Ishikawa (cell line): ENCODE measurements at regions not wholly inside any gene's neighbourhood (a gene's known extent, or its start where the extent isn't known, plus 50 kb on each side); places are given as distances from the start of the nearest gene placed in this dataset.

Experiments used
- CEBPB ChIP-seq: IDR thresholded peaks from 2 replicates; pipeline ENCODE4 v1.6.1; 2012
- CREB1 ChIP-seq: IDR thresholded peaks from 2 replicates; pipeline ENCODE4 v1.6.1; 2012; ENCODE audit warnings: low read depth
- EGR1 ChIP-seq: IDR thresholded peaks from 2 replicates; pipeline ENCODE4 v1.6.1; 2012
- EP300 ChIP-seq: IDR thresholded peaks from 2 replicates; pipeline ENCODE4 v1.6.1; 2012; ENCODE audit warnings: borderline replicate concordance
- FOXM1 ChIP-seq: IDR thresholded peaks from 2 replicates; pipeline ENCODE4 v1.6.1; 2012; ENCODE audit warnings: low read depth, borderline replicate concordance
- NFIC ChIP-seq: IDR thresholded peaks from 2 replicates; pipeline ENCODE4 v1.6.1; 2012
- RAD21 ChIP-seq: IDR thresholded peaks from 2 replicates; pipeline ENCODE4 v1.6.1; 2012; ENCODE audit warnings: low read depth
- TAF1 ChIP-seq: IDR thresholded peaks from 2 replicates; pipeline ENCODE4 v1.6.1; 2012; ENCODE audit warnings: low read depth, mild to moderate bottlenecking
- TCF12 ChIP-seq: IDR thresholded peaks from 2 replicates; pipeline ENCODE4 v1.6.1; 2012; ENCODE audit warnings: low read depth
- TEAD4 ChIP-seq: IDR thresholded peaks from 2 replicates; pipeline ENCODE4 v1.6.1; 2012
- USF1 ChIP-seq: IDR thresholded peaks from 2 replicates; pipeline ENCODE4 v1.6.1; 2012
- YY1 ChIP-seq: IDR thresholded peaks from 2 replicates; pipeline ENCODE4 v1.6.1; 2012; ENCODE audit warnings: low read depth
- ZBTB7A ChIP-seq: IDR thresholded peaks from 2 replicates; pipeline ENCODE4 v1.6.1; 2012; ENCODE audit warnings: low read depth
- TF ChIP-seq, protein P1 (sequence below): IDR thresholded peaks from 2 replicates; pipeline ENCODE4 v1.6.1; 2012; ENCODE audit warnings: low read depth, mild to moderate bottlenecking
- TF ChIP-seq, protein P2 (sequence below): IDR thresholded peaks from 2 replicates; pipeline ENCODE4 v1.6.1; 2012

DNA sequence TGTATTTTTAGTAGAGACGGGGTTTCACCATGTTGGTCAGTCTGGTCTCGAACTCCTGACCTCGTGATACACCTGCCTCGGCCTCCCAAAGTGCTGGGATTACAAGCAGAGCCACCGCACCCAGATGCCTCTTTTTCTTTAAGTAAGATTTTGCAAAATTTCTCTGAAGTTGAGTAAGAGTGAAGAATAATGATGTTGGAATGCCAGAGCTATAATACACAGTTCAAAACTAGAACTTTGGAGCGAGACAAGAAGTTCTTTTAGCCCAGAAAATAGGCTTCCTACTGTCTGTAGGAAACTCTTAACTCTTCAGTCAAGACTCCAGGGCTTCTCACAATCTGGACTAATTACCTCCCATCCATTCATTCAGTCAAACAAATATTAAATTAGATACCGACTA is 51.4 kb downstream of the MARCHF4 start:
- TF ChIP-seq TEAD4: no peak
- TF ChIP-seq RAD21: no peak
- TF ChIP-seq, protein P1, sequence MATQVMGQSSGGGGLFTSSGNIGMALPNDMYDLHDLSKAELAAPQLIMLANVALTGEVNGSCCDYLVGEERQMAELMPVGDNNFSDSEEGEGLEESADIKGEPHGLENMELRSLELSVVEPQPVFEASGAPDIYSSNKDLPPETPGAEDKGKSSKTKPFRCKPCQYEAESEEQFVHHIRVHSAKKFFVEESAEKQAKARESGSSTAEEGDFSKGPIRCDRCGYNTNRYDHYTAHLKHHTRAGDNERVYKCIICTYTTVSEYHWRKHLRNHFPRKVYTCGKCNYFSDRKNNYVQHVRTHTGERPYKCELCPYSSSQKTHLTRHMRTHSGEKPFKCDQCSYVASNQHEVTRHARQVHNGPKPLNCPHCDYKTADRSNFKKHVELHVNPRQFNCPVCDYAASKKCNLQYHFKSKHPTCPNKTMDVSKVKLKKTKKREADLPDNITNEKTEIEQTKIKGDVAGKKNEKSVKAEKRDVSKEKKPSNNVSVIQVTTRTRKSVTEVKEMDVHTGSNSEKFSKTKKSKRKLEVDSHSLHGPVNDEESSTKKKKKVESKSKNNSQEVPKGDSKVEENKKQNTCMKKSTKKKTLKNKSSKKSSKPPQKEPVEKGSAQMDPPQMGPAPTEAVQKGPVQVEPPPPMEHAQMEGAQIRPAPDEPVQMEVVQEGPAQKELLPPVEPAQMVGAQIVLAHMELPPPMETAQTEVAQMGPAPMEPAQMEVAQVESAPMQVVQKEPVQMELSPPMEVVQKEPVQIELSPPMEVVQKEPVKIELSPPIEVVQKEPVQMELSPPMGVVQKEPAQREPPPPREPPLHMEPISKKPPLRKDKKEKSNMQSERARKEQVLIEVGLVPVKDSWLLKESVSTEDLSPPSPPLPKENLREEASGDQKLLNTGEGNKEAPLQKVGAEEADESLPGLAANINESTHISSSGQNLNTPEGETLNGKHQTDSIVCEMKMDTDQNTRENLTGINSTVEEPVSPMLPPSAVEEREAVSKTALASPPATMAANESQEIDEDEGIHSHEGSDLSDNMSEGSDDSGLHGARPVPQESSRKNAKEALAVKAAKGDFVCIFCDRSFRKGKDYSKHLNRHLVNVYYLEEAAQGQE: no peak

- TF ChIP-seq EGR1: no peak
- no peak for TF ChIP-seq FOXM1
- no peak for TF ChIP-seq CREB1
- no peak for TF ChIP-seq TAF1
- TF ChIP-seq, protein P2, sequence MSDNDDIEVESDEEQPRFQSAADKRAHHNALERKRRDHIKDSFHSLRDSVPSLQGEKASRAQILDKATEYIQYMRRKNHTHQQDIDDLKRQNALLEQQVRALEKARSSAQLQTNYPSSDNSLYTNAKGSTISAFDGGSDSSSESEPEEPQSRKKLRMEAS: no peak
- no peak for TF ChIP-seq EP300
Measured at GRCh38 chr2:216319771-216320170, 52.5 kb downstream of the MARCHF4 start.

DNA sequence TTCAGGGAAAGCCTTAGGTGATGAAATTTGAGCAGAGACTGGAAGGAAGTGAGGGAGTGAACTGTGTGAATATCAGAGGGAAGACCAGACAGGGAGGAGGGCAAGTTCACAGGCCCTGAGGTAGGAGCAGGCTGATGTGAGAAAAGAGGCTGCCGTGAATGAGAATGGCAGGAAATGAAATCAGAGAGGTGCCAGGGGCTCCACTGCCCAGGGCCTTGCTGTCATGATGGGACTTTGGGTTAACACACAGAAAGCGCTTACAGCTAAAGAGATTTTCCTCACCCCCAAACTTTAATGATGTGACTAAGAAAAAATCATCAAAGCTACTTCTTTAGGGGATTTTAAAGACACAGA is 53.8 kb downstream of the MARCHF4 start:
- no peak for TF ChIP-seq EGR1
- TF ChIP-seq ZBTB7A: no peak
- TF ChIP-seq EP300: no peak
- TF ChIP-seq TAF1: no peak
- TF ChIP-seq YY1: no peak
- TF ChIP-seq, protein P2: no peak
- no peak for TF ChIP-seq FOXM1
- TF ChIP-seq RAD21: no peak
- TF ChIP-seq CREB1: no peak
- TF ChIP-seq NFIC: no peak
- TF ChIP-seq CEBPB: no peak
- no peak for TF ChIP-seq USF1
- TF ChIP-seq TEAD4: no peak
- no peak for TF ChIP-seq TCF12

DNA sequence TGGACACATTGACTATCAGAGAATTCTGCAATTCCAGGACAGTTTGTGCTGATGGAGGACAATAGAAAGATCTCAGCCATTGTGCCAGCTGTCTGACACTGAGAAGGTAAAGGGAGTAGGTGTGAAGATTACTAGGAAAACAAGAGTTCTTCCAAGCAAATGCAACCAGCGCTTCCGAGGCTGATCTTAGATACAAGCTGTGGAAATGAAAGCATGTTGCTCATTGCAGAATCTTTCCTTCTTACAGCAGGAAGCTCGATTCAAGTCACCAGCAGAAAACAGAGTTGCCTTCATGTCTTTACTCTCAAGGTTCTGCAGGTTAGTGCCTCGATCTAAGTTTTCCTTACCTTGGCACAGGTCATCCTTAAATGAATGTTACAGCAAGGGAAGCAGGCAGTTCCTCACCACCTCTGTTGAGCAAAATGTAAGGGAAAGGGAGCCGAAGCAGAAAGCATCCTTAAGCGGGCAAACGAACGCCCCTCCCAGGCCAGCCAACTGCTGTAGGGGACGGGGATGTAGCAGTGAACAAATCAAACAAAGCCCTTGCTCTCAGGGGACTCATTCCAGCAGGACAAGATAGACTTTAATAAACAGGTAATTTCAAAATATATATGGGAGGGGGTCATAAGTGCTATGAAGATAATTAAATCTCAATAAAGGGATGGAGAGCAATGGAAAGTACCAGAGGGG is 54.3 kb downstream of the MARCHF4 start:
- TF ChIP-seq TAF1 (no peak), EP300 (no peak), YY1 (no peak), CEBPB (no peak), FOXM1 (no peak), NFIC (no peak), TCF12 (no peak), CREB1 (no peak), USF1 (no peak), RAD21 (no peak), EGR1 (no peak), TEAD4 (no peak), ZBTB7A (no peak)
- TF ChIP-seq, protein P1: no peak
- TF ChIP-seq, protein P2: no peak

- TF ChIP-seq FOXM1 (no peak), CEBPB (no peak), TAF1 (no peak), TEAD4 (no peak), EP300 (no peak), CREB1 (no peak), YY1 (no peak), RAD21 (no peak), USF1 (no peak)
- TF ChIP-seq, protein P1: no peak
Measured at GRCh38 chr2:216316743-216317142, 55.5 kb downstream of the MARCHF4 start.
